Mucosa of rectum (tissue), 2 donors: ENCODE measurements at regions not wholly inside any gene's neighbourhood (a gene's known extent, or its start where the extent isn't known, plus 50 kb on each side); places are given as distances from the start of the nearest gene placed in this dataset.

Experiments
- H3K27ac ChIP-seq, 2 donors: one replicate each; pipeline ENCODE4 v1.7.0; 2013; ENCODE audit warnings: inconsistent platforms in 2 of 2, low read depth in 2 of 2, low read length in 2 of 2
- H3K27me3 ChIP-seq, 2 donors: one replicate each; pipeline ENCODE4 v1.7.0; 2013; ENCODE audit warnings: low read length in 2 of 2; ENCODE audit not compliant: control insufficient read depth in 2 of 2, insufficient read depth in 2 of 2
- H3K36me3 ChIP-seq, 2 donors: one replicate each; pipeline ENCODE4 v1.7.0; 2013; ENCODE audit warnings: low read length in 2 of 2; ENCODE audit not compliant: control insufficient read depth in 2 of 2, insufficient read depth in 2 of 2
- H3K4me1 ChIP-seq, 2 donors: one replicate each; pipeline ENCODE4 v1.7.0; 2013; ENCODE audit warnings: low read length in 2 of 2, mild to moderate bottlenecking in 1 of 2; ENCODE audit not compliant: control insufficient read depth in 2 of 2, insufficient read depth in 2 of 2
- H3K4me3 ChIP-seq, 2 donors: one replicate each; pipeline ENCODE4 v1.7.0; 2013; ENCODE audit warnings: low read length in 2 of 2
- H3K9ac ChIP-seq, 2 donors: one replicate each; pipeline ENCODE4 v1.7.0; 2013; ENCODE audit warnings: low read length in 2 of 2, low read depth in 1 of 2, mild to moderate bottlenecking in 1 of 2
- H3K9me3 ChIP-seq, 2 donors: one replicate each; pipeline ENCODE4 v1.7.0; 2013; ENCODE audit warnings: low read length in 2 of 2; ENCODE audit not compliant: control insufficient read depth in 2 of 2
- donor health status: healthy.
- donor health status: Normal muscosa, but diverticular disease.

GRCh38 chr4:141339966-141340365 is 119.3 kb downstream of the ZNF330 start:
- Histone ChIP-seq H3K9ac (no peak overlapping the region), H3K4me3 (no peak overlapping the region), H3K27ac (no peak overlapping the region), H3K27me3 (no peaks in the 10 kb centered on the region), H3K9me3 (no peaks in the 10 kb centered on the region), H3K4me1 (no peaks in the 10 kb centered on the region), H3K36me3 (no peaks in the 10 kb centered on the region)

DNA sequence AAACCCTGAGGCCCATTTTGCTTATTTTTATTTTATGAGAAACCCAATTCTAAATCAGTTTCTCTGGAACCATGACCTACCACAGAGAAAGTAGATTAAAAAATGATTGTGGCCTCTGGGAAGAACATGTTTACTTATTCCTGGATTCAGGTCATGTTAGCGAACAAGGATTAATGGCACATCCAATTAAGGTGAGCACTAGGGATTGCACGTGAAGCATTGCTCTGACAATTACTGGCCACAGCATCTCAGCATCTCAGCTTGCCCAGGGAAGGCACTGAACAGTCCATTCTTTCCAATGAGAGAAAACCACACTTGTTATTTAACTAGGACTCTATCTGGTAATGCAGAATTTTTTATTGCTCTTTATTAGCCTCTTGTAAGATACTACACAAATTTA is 119.8 kb downstream of the ZNF330 start:
- Histone ChIP-seq H3K9me3 (no peaks in the 10 kb centered on the region), H3K27ac (no peak overlapping the region), H3K27me3 (no peaks in the 10 kb centered on the region)

DNA sequence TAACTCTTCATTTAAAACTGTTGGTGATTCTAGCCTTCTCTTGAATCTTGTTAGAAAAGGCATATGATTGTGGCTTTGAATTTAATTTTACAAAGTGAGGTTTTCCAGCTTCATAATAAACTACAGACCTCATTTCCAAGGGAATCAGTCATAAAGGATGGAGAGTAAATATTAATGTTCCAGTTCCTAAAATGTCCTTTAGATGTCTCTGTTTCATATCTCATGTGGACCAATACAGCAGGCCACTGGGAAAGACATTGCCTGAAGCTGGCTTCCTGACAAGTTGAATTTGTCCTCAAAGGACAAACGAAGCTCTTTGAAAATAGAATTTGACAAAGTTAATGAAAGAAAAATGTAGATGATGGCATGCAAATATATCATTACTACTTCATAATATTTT is 125.4 kb downstream of the ZNF330 start:
- Histone ChIP-seq H3K4me3 (no peak overlapping the region), H3K27me3 (no peaks in the 10 kb centered on the region), H3K9ac (no peak overlapping the region), H3K36me3 (no peaks in the 10 kb centered on the region), H3K9me3 (no peaks in the 10 kb centered on the region), H3K27ac (no peak overlapping the region), H3K4me1 (peaks cover 0 to 10% of the 10 kb centered on the region in 2 donors)

More for the DNA sequence above, 119.8 kb downstream of the ZNF330 start:
- Histone ChIP-seq H3K36me3 (no peaks in the 10 kb centered on the region), H3K4me1 (no peaks in the 10 kb centered on the region), H3K4me3 (no peak overlapping the region), H3K9ac (no peak overlapping the region)

DNA sequence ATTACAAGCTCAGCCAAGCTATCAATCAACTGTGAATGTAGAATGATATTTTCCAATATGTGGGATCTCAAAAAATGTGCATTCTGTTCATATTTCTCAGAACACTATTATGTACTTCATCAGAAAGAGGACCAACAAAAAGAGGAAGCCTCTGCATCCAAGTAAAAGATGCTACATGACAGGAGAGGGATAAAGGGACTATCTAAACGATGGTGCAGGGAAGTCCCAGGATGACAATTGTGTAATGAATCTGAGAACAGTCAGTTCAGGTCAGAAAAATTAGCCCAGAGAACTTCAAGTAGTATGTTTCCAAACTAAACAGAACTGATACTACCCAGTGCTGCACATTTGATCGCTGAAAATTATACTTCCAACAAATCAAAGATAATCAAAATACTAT is 127.0 kb downstream of the ZNF330 start:
- H3K36me3 ChIP-seq = no peaks in the 10 kb centered on the region
- peaks cover 5 to 15% of the 10 kb centered on the region in 2 donors for H3K4me1 ChIP-seq
- H3K9me3 ChIP-seq = no peaks in the 10 kb centered on the region
- no peak overlapping the region for H3K27ac ChIP-seq
- H3K9ac ChIP-seq = no peak overlapping the region
- H3K4me3 ChIP-seq = no peak overlapping the region
- H3K27me3 ChIP-seq = no peaks in the 10 kb centered on the region

GRCh38 chr4:141348125-141348524 is 127.4 kb downstream of the ZNF330 start:
- Histone ChIP-seq H3K27ac (no peak overlapping the region), H3K4me1 (peaks cover 9 to 18% of the 10 kb centered on the region in 2 donors), H3K27me3 (no peaks in the 10 kb centered on the region), H3K9me3 (no peaks in the 10 kb centered on the region), H3K4me3 (no peak overlapping the region), H3K9ac (no peak overlapping the region), H3K36me3 (no peaks in the 10 kb centered on the region)

DNA sequence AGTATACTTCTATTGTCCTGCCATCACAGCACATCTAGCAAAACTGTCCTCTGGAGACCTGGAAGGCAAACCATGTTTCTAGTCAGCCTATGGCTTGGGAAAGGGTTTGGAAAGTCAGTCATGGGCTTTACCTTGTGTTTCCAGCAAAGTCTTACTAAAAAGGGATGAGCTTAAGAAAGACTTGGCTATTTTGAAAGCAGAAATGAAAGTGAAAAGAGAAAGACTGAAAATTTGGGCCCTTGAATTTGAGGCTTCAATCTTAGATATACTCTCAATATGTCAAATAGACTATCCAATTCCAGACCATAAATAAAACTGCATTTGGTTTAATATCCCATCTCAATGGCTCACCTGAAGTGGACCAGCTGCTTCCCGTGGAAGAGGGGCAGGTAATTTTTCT is 127.9 kb downstream of the ZNF330 start:
- no peak overlapping the region for H3K4me3 ChIP-seq
- no peaks in the 10 kb centered on the region for H3K27me3 ChIP-seq
- no peaks in the 10 kb centered on the region for H3K36me3 ChIP-seq
- H3K4me1 ChIP-seq = peaks cover 10 to 19% of the 10 kb centered on the region in 2 donors
- no peak overlapping the region for H3K9ac ChIP-seq
- no peak overlapping the region for H3K27ac ChIP-seq
- no peaks in the 10 kb centered on the region for H3K9me3 ChIP-seq

GRCh38 chr4:141349236-141349635 is 128.5 kb downstream of the ZNF330 start:
- no peaks in the 10 kb centered on the region for H3K27me3 ChIP-seq
- H3K9me3 ChIP-seq = no peaks in the 10 kb centered on the region
- H3K36me3 ChIP-seq = no peaks in the 10 kb centered on the region
- peaks cover 10 to 19% of the 10 kb centered on the region in 2 donors for H3K4me1 ChIP-seq
- no peak overlapping the region for H3K27ac ChIP-seq
- H3K9ac ChIP-seq = no peak overlapping the region
- no peak overlapping the region for H3K4me3 ChIP-seq

- H3K4me3 ChIP-seq = no peak overlapping the region
- peak overlapping the region in 1 of 2 donors; percentile 62 for H3K27ac ChIP-seq
- H3K27me3 ChIP-seq = no peaks in the 10 kb centered on the region
- H3K4me1 ChIP-seq = peaks cover 10 to 19% of the 10 kb centered on the region in 2 donors
- no peak overlapping the region for H3K9ac ChIP-seq
- H3K9me3 ChIP-seq = no peaks in the 10 kb centered on the region
- H3K36me3 ChIP-seq = no peaks in the 10 kb centered on the region
Measured at GRCh38 chr4:141350122-141350905, 129.6 kb downstream of the ZNF330 start.

- Histone ChIP-seq H3K9me3 (no peaks in the 10 kb centered on the region), H3K27me3 (no peaks in the 10 kb centered on the region), H3K9ac (no peak overlapping the region), H3K36me3 (no peaks in the 10 kb centered on the region), H3K27ac (no peak overlapping the region), H3K4me3 (no peak overlapping the region), H3K4me1 (peaks cover 10 to 19% of the 10 kb centered on the region in 2 donors)
Measured at GRCh38 chr4:141352331-141352730, 131.6 kb downstream of the ZNF330 start.

GRCh38 chr4:141352909-141353525 is 132.3 kb downstream of the ZNF330 start:
- Histone ChIP-seq H3K36me3 (no peaks in the 10 kb centered on the region), H3K9me3 (no peaks in the 10 kb centered on the region), H3K27me3 (no peaks in the 10 kb centered on the region), H3K9ac (no peak overlapping the region), H3K27ac (no peak overlapping the region), H3K4me1 (peaks cover 10 to 19% of the 10 kb centered on the region in 2 donors), H3K4me3 (no peak overlapping the region)
